C4-2B (cell line): ENCODE measurements at regions not wholly inside any gene's neighbourhood (a gene's known extent, or its start where the extent isn't known, plus 50 kb on each side); places are given as distances from the start of the nearest gene placed in this dataset.

Source experiments
- H3K27ac ChIP-seq: fragments of 450-650 bp; 2 replicates; pipeline ENCODE4 v1.5.1; 2017
- ZFX ChIP-seq: fragments of 450-650 bp; IDR thresholded peaks from 2 replicates; pipeline ENCODE4 v1.6.1; 2017
- TF ChIP-seq, protein P1 (sequence below): fragments of 450-650 bp; conservative IDR thresholded peaks from 2 replicates; pipeline ENCODE4 v1.5.1; 2017; ENCODE audit warnings: mild to moderate bottlenecking

GRCh38 chr2:236512902-236513435 lies 56.7 kb upstream of the ACKR3 start:
- H3K27ac ChIP-seq, result no peak overlapping the region; the same call in 1 of the 2 replicates
- TF ChIP-seq ZFX, result no peak
- TF ChIP-seq, protein P1, sequence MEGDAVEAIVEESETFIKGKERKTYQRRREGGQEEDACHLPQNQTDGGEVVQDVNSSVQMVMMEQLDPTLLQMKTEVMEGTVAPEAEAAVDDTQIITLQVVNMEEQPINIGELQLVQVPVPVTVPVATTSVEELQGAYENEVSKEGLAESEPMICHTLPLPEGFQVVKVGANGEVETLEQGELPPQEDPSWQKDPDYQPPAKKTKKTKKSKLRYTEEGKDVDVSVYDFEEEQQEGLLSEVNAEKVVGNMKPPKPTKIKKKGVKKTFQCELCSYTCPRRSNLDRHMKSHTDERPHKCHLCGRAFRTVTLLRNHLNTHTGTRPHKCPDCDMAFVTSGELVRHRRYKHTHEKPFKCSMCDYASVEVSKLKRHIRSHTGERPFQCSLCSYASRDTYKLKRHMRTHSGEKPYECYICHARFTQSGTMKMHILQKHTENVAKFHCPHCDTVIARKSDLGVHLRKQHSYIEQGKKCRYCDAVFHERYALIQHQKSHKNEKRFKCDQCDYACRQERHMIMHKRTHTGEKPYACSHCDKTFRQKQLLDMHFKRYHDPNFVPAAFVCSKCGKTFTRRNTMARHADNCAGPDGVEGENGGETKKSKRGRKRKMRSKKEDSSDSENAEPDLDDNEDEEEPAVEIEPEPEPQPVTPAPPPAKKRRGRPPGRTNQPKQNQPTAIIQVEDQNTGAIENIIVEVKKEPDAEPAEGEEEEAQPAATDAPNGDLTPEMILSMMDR, result peak; percentile 81

GRCh38 chr2:236513956-236514355 lies 55.7 kb upstream of the ACKR3 start:
- TF ChIP-seq ZFX, result no peak
- TF ChIP-seq, protein P1, result no peak
- H3K27ac ChIP-seq, result no peak overlapping the region

- H3K27ac ChIP-seq, result no peak overlapping the region
- TF ChIP-seq, protein P1, result no peak
- TF ChIP-seq ZFX, result no peak
These were observed 52.9 kb upstream of the ACKR3 start for GRCh38 chr2:236516708-236517107.

GRCh38 chr2:236517251-236518031 lies 52.2 kb upstream of the ACKR3 start:
- TF ChIP-seq, protein P1, result no peak
- TF ChIP-seq ZFX, result no peak
- no peak overlapping the region for H3K27ac ChIP-seq
